PC-9 (cell line): ENCODE measurements at regions not wholly inside any gene's neighbourhood (a gene's known extent, or its start where the extent isn't known, plus 50 kb on each side); places are given as distances from the start of the nearest gene placed in this dataset.

Experiments used
- BruUV-seq: library from RNA; stranded (reverse); fragments of 400-500 nt; replicated peaks from 2 replicates; lab custom pipeline; 2021; lab: Mats Ljungman, UMichigan
- CTCF ChIA-PET: fragments of 300-600 bp; sonication (Branson Sonifier 250); formaldehyde crosslinking; loops from one replicate; lab custom pipeline; 2022; ENCODE audit warnings: antibody characterized with exemption; lab: Charles Lee
- POLR2A ChIA-PET: fragments of 300-600 bp; sonication (Branson Sonifier 250); formaldehyde crosslinking; loops from one replicate; lab custom pipeline; 2022; ENCODE audit warnings: antibody characterized with exemption; ENCODE audit not compliant: unreplicated experiment; lab: Charles Lee
- DNase-seq, 2 experiments: peaks; one replicate each; pipeline versions ENCODE4 v3.0.0 to v3.0.0-alpha.2; 2015 to 2022; ENCODE audit warnings: mixed read lengths in 1 of 2
- H2AFZ ChIP-seq: fragments of 200-600 bp; sonication (generic); 2 replicates; pipeline ENCODE4 v1.8.1; 2017; ENCODE audit warnings: antibody characterized with exemption
- H3F3A ChIP-seq: fragments of 200-600 bp; sonication (generic); 2 replicates; pipeline ENCODE4 v1.8.1; 2017; ENCODE audit warnings: antibody characterized with exemption, mild to moderate bottlenecking, low read depth; ENCODE audit not compliant: insufficient read depth
- H3K27ac ChIP-seq: fragments of 200-600 bp; sonication (generic); 2 replicates; pipeline ENCODE4 v1.6.1; 2016; ENCODE audit warnings: mixed run types
- H3K27me3 ChIP-seq: fragments of 200-600 bp; sonication (generic); 2 replicates; pipeline ENCODE4 v1.6.1; 2016; ENCODE audit warnings: low read depth, mixed run types; ENCODE audit not compliant: insufficient read depth
- H3K36me3 ChIP-seq: fragments of 200-600 bp; sonication (generic); 2 replicates; pipeline ENCODE4 v1.6.1; 2016; ENCODE audit warnings: low read depth, mixed run types
- H3K4me1 ChIP-seq: fragments of 200-600 bp; sonication (generic); replicated peaks from 2 replicates; pipeline ENCODE4 v1.6.1; 2016; ENCODE audit warnings: mixed run types; ENCODE audit not compliant: insufficient read depth
- H3K4me2 ChIP-seq: fragments of 200-600 bp; sonication (generic); 2 replicates; pipeline ENCODE4 v1.6.1; 2017; ENCODE audit warnings: mixed run types
- H3K4me3 ChIP-seq: fragments of 200-600 bp; sonication (generic); 2 replicates; pipeline ENCODE4 v1.6.1; 2016; ENCODE audit warnings: mixed run types
- H3K79me2 ChIP-seq: fragments of 200-600 bp; sonication (generic); 2 replicates; pipeline ENCODE4 v1.6.1; 2017; ENCODE audit warnings: low read depth, mixed run types
- H3K9me2 ChIP-seq: fragments of 200-600 bp; sonication (generic); 2 replicates; pipeline ENCODE4 v1.8.1; 2017; ENCODE audit warnings: mild to moderate bottlenecking; ENCODE audit not compliant: insufficient read depth
- H3K9me3 ChIP-seq: fragments of 200-600 bp; sonication (generic); 2 replicates; pipeline ENCODE4 v1.8.1; 2016; ENCODE audit warnings: low read depth; ENCODE audit not compliant: insufficient read depth
- H4K20me1 ChIP-seq: fragments of 200-600 bp; sonication (generic); 2 replicates; pipeline ENCODE4 v1.8.1; 2017; ENCODE audit not compliant: insufficient read depth
- CTCF ChIP-seq: fragments of 200-600 bp; sonication (generic); conservative IDR thresholded peaks from 2 replicates; pipeline ENCODE4 v1.6.1; 2017; ENCODE audit warnings: mixed run types, antibody characterized with exemption, mild to moderate bottlenecking, moderate library complexity
- EZH2 ChIP-seq: fragments of 200-600 bp; sonication (generic); IDR thresholded peaks from 2 replicates; pipeline ENCODE4 v1.8.0; 2017; ENCODE audit warnings: antibody characterized with exemption, low read depth
- intact Hi-C: fragments of 100-400 bp; cut with micrococcal nuclease; formaldehyde crosslinking; loops from one replicate; pipeline ENCODE4 v1.10.0; 2022; ENCODE audit not compliant: unreplicated experiment

- TF ChIP-seq CTCF = no peak
- TF ChIP-seq EZH2 = no peak
Observed at GRCh38 chr5:40376566-40376965, 303.1 kb upstream of the PTGER4 start.

GRCh38 chr5:40374853-40375252 is 304.9 kb upstream of the PTGER4 start:
- Histone ChIP-seq H3F3A (no peaks in the 10 kb centered on the region), H3K79me2 (no peaks in the 10 kb centered on the region), H3K36me3 (no peaks in the 10 kb centered on the region), H3K4me1 (no peaks in the 10 kb centered on the region), H3K9me2 (no peaks in the 10 kb centered on the region), H3K4me3 (no peak overlapping the region), H3K27me3 (no peaks in the 10 kb centered on the region), H3K9me3 (peaks cover under 1% of the 10 kb centered on the region; the same call in 1 of the 2 replicates), H2AFZ (no peak overlapping the region), H3K4me2 (no peak overlapping the region), H3K27ac (no peak overlapping the region), H4K20me1 (no peaks in the 10 kb centered on the region)
- no peak for DNase-seq
- ChIA-PET POLR2A (interaction anchor here (0.6 kb wide), 1 partner anchor 111 kb away, joined by 4 read pairs; no protein-coding TSS in a partner anchor), CTCF (no interaction called here)
- TF ChIP-seq CTCF (no peak), EZH2 (no peak)
- intact Hi-C loops = no loop called here
- BruUV-seq = no TSS peak

More at GRCh38 chr5:40376566-40376965, 303.1 kb upstream of the PTGER4 start:
- Histone ChIP-seq H2AFZ (no peak overlapping the region), H3K36me3 (no peaks in the 10 kb centered on the region), H3K9me3 (peaks cover 8% of the 10 kb centered on the region; the same call in 1 of the 2 replicates), H3K27ac (no peak overlapping the region), H3K4me2 (no peak overlapping the region), H3K9me2 (no peaks in the 10 kb centered on the region), H3K79me2 (no peaks in the 10 kb centered on the region), H3K4me3 (no peak overlapping the region), H3K27me3 (no peaks in the 10 kb centered on the region), H4K20me1 (no peaks in the 10 kb centered on the region), H3K4me1 (peaks cover 12% of the 10 kb centered on the region), H3F3A (peaks cover 7% of the 10 kb centered on the region)
- DNase-seq = no peak
- ChIA-PET CTCF (interaction anchor here (0.6 kb wide), 1 partner anchor 142 kb away, joined by 3 read pairs; no protein-coding TSS in a partner anchor), POLR2A (no interaction called here)
- no TSS peak for BruUV-seq
- intact Hi-C loops = no loop called here

- Histone ChIP-seq H2AFZ (no peak overlapping the region), H3K9me2 (no peaks in the 10 kb centered on the region), H3K79me2 (no peaks in the 10 kb centered on the region), H4K20me1 (no peaks in the 10 kb centered on the region), H3K36me3 (no peaks in the 10 kb centered on the region), H3K4me3 (no peak overlapping the region), H3K9me3 (peaks cover 9% of the 10 kb centered on the region), H3K4me2 (no peak overlapping the region), H3K27ac (no peak overlapping the region), H3F3A (no peaks in the 10 kb centered on the region), H3K27me3 (no peaks in the 10 kb centered on the region), H3K4me1 (no peaks in the 10 kb centered on the region)
- BruUV-seq = no TSS peak
- POLR2A ChIA-PET = no interaction called here
- intact Hi-C loops = loop anchor here (5.0 kb wide), 1 partner anchor 319 kb away; no protein-coding TSS in a partner anchor
- DNase-seq = no peak
- TF ChIP-seq CTCF (no peak), EZH2 (no peak)
- CTCF ChIA-PET = no interaction called here
Observed at GRCh38 chr5:40368200-40368599, 311.5 kb upstream of the PTGER4 start.
